Endothelial cell of umbilical vein (primary cell): ENCODE measurements at regions not wholly inside any gene's neighbourhood (a gene's known extent, or its start where the extent isn't known, plus 50 kb on each side); places are given as distances from the start of the nearest gene placed in this dataset.

Experiments
- BruUV-seq: library from RNA; stranded (reverse); fragments of 400-500 nt; replicated peaks from 2 replicates; lab custom pipeline; 2021; lab: Mats Ljungman, UMichigan
- CTCF ChIA-PET: fragments of 300-600, 350-600 bp; sonication (Branson Sonifier 250); formaldehyde crosslinking; loops from one replicate; lab custom pipeline; 2021; ENCODE audit warnings: antibody characterized with exemption, inconsistent platforms; lab: Charles Lee
- POLR2A ChIA-PET: fragments of 300-600, 350-600 bp; sonication (Branson Sonifier 250); formaldehyde crosslinking; loops from one replicate; lab custom pipeline; 2021; ENCODE audit warnings: antibody characterized with exemption, inconsistent platforms; lab: Charles Lee
- DNase-seq: peaks from one replicate; pipeline ENCODE4 v3.0.0-alpha.2; 2011; ENCODE audit warnings: low read depth, low spot score
- FAIRE-seq: peaks from 2 replicates; lab custom pipeline; 2011; peaks lifted over from hg19 to GRCh38; lab: Jason Lieb, UNC
- H2AFZ ChIP-seq: 2 replicates; pipeline ENCODE4 v1.6.0; 2012; ENCODE audit warnings: low read depth, low read length, control low read depth, inconsistent platforms
- H3K27ac ChIP-seq: 2 replicates; pipeline ENCODE4 v1.5.1; 2011; ENCODE audit warnings: low read depth, mild to moderate bottlenecking, control low read depth, low read length, moderate library complexity; ENCODE audit not compliant: insufficient read depth
- H3K27me3 ChIP-seq, 2 experiments: 2 replicates each; pipeline versions ENCODE4 v1.6.0 to v1.6.1; 2011; ENCODE audit warnings: low read length in 2 of 2, mixed read lengths in 1 of 2; ENCODE audit not compliant: control insufficient read depth in 2 of 2, insufficient read depth in 2 of 2
- H3K36me3 ChIP-seq, 2 experiments: 2 replicates in 1 of 2; 3 replicates in 1 of 2; pipeline ENCODE4 v1.5.1; 2011; ENCODE audit warnings: low read length in 2 of 2, mild to moderate bottlenecking in 1 of 2, moderate library complexity in 1 of 2; ENCODE audit not compliant: control insufficient read depth in 2 of 2, insufficient read depth in 2 of 2; ENCODE audit errors: extremely low read depth in 1 of 2
- H3K4me1 ChIP-seq: 3 replicates; pipeline ENCODE4 v1.5.1; 2011; ENCODE audit warnings: mild to moderate bottlenecking, low read length; ENCODE audit not compliant: control insufficient read depth, insufficient read depth; ENCODE audit errors: extremely low read depth
- H3K4me2 ChIP-seq: 2 replicates; pipeline ENCODE4 v1.6.1; 2011; ENCODE audit warnings: low read length, control low read depth, mixed read lengths; ENCODE audit not compliant: insufficient read depth
- H3K4me3 ChIP-seq, 3 experiments: fragments of 200-600 bp in 1 of 3; sonication (generic), shearing (Covaris generic) in 1 of 3; replicated peaks in 1 of 3; 2 replicates each; pipeline ENCODE4 v1.5.1; 2011 to 2016; ENCODE audit warnings: control low read depth in 3 of 3, low read length in 3 of 3, mild to moderate bottlenecking in 2 of 3, inconsistent platforms in 1 of 3, low read depth in 1 of 3, moderate library complexity in 1 of 3; ENCODE audit not compliant: insufficient read depth in 1 of 3
- H3K79me2 ChIP-seq: 2 replicates; pipeline ENCODE4 v1.6.0; 2012; ENCODE audit warnings: low read length, inconsistent platforms; ENCODE audit not compliant: control insufficient read depth, insufficient read depth
- H3K9ac ChIP-seq: replicated peaks from 2 replicates; pipeline ENCODE3; 2011; ENCODE audit warnings: low read length, control low read depth; ENCODE audit not compliant: insufficient read depth; ENCODE audit errors: extremely low read depth
- H3K9me1 ChIP-seq: replicated peaks from 3 replicates; pipeline ENCODE4 v1.6.0; 2011; ENCODE audit warnings: mild to moderate bottlenecking, low read length; ENCODE audit not compliant: control insufficient read depth, insufficient read depth; ENCODE audit errors: extremely low read depth
- H3K9me3 ChIP-seq: replicated peaks from 2 replicates; pipeline ENCODE4 v1.5.1; 2012; ENCODE audit warnings: low read length, inconsistent platforms; ENCODE audit not compliant: control insufficient read depth, insufficient read depth
- H4K20me1 ChIP-seq: replicated peaks from 2 replicates; pipeline ENCODE3; 2011; ENCODE audit warnings: mild to moderate bottlenecking, low read length; ENCODE audit not compliant: control insufficient read depth, insufficient read depth; ENCODE audit errors: extremely low read depth
- EZH2 ChIP-seq: IDR thresholded peaks from 2 replicates; pipeline ENCODE4 v1.6.1; 2012; ENCODE audit warnings: borderline replicate concordance, low read depth, mild to moderate bottlenecking, moderate library complexity, low read length, inconsistent platforms; ENCODE audit not compliant: severe bottlenecking
- FOS ChIP-seq: IDR thresholded peaks from 2 replicates; pipeline ENCODE4 v1.6.1; 2011; ENCODE audit warnings: mild to moderate bottlenecking, low read length, moderate library complexity, borderline replicate concordance; ENCODE audit not compliant: insufficient read depth
- GATA2 ChIP-seq: IDR thresholded peaks from 2 replicates; pipeline ENCODE4 v1.7.0; 2011; ENCODE audit warnings: low read depth, mild to moderate bottlenecking, moderate library complexity, mixed read lengths, low read length; ENCODE audit not compliant: insufficient read length, insufficient read depth
- JUN ChIP-seq: IDR thresholded peaks from 2 replicates; pipeline ENCODE4 v1.6.1; 2011; ENCODE audit warnings: borderline replicate concordance, low read depth; ENCODE audit not compliant: insufficient read length, insufficient read depth
- MYC ChIP-seq: IDR thresholded peaks from one replicate; pipeline ENCODE4 v1.6.1; 2011; ENCODE audit warnings: mild to moderate bottlenecking, low read depth, low read length
- POLR2A ChIP-seq: IDR thresholded peaks from 2 replicates; pipeline ENCODE4 v1.6.1; 2012; ENCODE audit warnings: low read depth, mild to moderate bottlenecking, control low read depth, low read length
- POLR2AphosphoS5 ChIP-seq: IDR thresholded peaks from 2 replicates; pipeline ENCODE4 v1.6.1; 2012; ENCODE audit warnings: low read depth, mild to moderate bottlenecking, control low read depth, low read length, moderate library complexity; ENCODE audit not compliant: insufficient read depth
- dilution Hi-C: fragments of 300-500 bp; cut with MboI; formaldehyde crosslinking; loops from one replicate; pipeline ENCODE4 v1.15.0; 2019; ENCODE audit warnings: low sequenced_read_pairs; ENCODE audit not compliant: extremely low pct_ligation_motif_present
- intact Hi-C: fragments of 100-400 bp; cut with micrococcal nuclease; formaldehyde crosslinking; loops from one replicate; pipeline ENCODE4 v1.10.0; 2022
- TF ChIP-seq, protein P1 (sequence below): IDR thresholded peaks from 2 replicates; pipeline ENCODE4 v1.6.1; 2011; ENCODE audit not compliant: insufficient read depth, insufficient read length
- TF ChIP-seq, protein P2 (sequence below), 2 donors: IDR thresholded peaks; 1 replicate in 1 of 2; 2 replicates in 1 of 2; pipeline ENCODE4 v1.5.1; 2011; ENCODE audit warnings: low read length in 2 of 2, mild to moderate bottlenecking in 2 of 2, moderate library complexity in 2 of 2, control low read depth in 1 of 2, inconsistent platforms in 1 of 2, low read depth in 1 of 2; ENCODE audit not compliant: insufficient read depth in 1 of 2; ENCODE audit errors: extremely low read depth in 1 of 2

DNA sequence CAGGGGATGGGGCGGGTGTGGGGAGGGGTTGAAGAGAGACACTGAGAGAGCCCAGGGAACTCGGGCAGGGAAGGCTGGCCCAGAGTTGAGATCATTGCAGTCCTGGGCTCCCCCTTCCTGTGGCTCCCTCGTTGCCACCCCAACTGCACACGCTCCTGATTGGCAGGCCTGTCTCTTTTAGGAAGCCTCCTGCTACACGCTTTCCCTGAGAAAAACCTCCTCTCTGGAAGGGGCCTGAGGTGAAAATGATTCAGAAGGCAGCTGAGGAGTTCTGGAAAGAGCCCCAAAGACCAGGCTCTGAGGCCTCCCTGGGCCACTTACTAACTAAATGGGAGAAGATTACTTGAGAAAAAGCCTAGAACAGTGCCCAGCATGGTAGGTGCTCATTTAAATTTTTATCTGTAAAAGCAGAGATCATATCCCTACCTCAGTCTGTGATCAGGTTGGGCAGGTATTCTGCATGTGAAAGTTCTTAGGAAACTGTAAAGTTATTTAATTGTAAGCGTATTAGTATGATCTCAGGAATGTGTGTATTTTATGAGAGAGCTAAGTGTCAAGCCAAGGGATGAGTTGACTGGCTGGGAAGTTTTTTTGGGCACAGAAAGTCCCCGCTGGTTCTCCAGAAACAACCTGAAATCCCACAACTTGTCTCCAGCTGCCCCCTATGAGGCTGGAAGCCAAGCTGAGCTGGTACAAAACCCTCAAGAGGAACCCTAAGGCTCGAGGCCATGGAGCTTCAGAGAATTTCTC is 65.2 kb upstream of the EPS8L3 start:
- no peak overlapping the region for H3K4me3 ChIP-seq
- no TSS peak for BruUV-seq
- POLR2A ChIA-PET = interaction anchor here (0.9 to 1.1 kb wide), 2 partner anchors 11 to 168 kb away, joined by 3 to 6 read pairs; no protein-coding TSS in a partner anchor
- TF ChIP-seq POLR2A = no peak
- no peak for TF ChIP-seq GATA2
- TF ChIP-seq, protein P1, sequence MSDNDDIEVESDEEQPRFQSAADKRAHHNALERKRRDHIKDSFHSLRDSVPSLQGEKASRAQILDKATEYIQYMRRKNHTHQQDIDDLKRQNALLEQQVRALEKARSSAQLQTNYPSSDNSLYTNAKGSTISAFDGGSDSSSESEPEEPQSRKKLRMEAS = no peak
- no peak for TF ChIP-seq MYC
- TF ChIP-seq FOS = no peak
- TF ChIP-seq JUN = no peak
- TF ChIP-seq POLR2AphosphoS5 = no peak
- TF ChIP-seq EZH2 = no peak
- TF ChIP-seq, protein P2, sequence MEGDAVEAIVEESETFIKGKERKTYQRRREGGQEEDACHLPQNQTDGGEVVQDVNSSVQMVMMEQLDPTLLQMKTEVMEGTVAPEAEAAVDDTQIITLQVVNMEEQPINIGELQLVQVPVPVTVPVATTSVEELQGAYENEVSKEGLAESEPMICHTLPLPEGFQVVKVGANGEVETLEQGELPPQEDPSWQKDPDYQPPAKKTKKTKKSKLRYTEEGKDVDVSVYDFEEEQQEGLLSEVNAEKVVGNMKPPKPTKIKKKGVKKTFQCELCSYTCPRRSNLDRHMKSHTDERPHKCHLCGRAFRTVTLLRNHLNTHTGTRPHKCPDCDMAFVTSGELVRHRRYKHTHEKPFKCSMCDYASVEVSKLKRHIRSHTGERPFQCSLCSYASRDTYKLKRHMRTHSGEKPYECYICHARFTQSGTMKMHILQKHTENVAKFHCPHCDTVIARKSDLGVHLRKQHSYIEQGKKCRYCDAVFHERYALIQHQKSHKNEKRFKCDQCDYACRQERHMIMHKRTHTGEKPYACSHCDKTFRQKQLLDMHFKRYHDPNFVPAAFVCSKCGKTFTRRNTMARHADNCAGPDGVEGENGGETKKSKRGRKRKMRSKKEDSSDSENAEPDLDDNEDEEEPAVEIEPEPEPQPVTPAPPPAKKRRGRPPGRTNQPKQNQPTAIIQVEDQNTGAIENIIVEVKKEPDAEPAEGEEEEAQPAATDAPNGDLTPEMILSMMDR (IDR thresholded peaks at IDR 0.05; ENCODE audit: extremely low read depth in 1 of 2, insufficient read depth in 1 of 2, low read depth in 1 of 2, low read length in 2 of 2) = no peak
- H2AFZ ChIP-seq = no peak overlapping the region
- H3K36me3 ChIP-seq = no peaks in the 10 kb centered on the region
- no peaks in the 10 kb centered on the region for H3K27me3 ChIP-seq
- no peak overlapping the region for H3K27ac ChIP-seq
- CTCF ChIA-PET = interaction anchor here (0.9 to 2.1 kb wide), 4 partner anchors 11 to 155 kb away, joined by 3 to 7 read pairs (median 4); partner anchors contain the start of gene AHCYL1
- H3K4me1 ChIP-seq = no peaks in the 10 kb centered on the region
- H3K9me1 ChIP-seq = no peaks in the 10 kb centered on the region
- H3K9ac ChIP-seq = no peak overlapping the region
- no peaks in the 10 kb centered on the region for H4K20me1 ChIP-seq
- no peak overlapping the region for H3K4me2 ChIP-seq
- H3K79me2 ChIP-seq = no peaks in the 10 kb centered on the region
- intact Hi-C loops (no loop called here), dilution Hi-C loops (no loop called here)
- no peak for FAIRE-seq
- no peak for DNase-seq
- H3K9me3 ChIP-seq = no peaks in the 10 kb centered on the region
